Stomach smooth muscle (tissue), 2 donors: ENCODE measurements at regions not wholly inside any gene's neighbourhood (a gene's known extent, or its start where the extent isn't known, plus 50 kb on each side); places are given as distances from the start of the nearest gene placed in this dataset.
A peak's percentile ranks its signal among the peaks of the same experiment; 100 is the strongest.

Experiments
- H3K27ac ChIP-seq: one replicate; pipeline ENCODE4 v1.7.0; 2013; ENCODE audit warnings: mild to moderate bottlenecking, low read length, inconsistent platforms
- H3K27me3 ChIP-seq, 2 donors: one replicate each; pipeline ENCODE4 v1.7.0; 2013; ENCODE audit warnings: low read length in 2 of 2; ENCODE audit not compliant: insufficient read depth in 2 of 2, control insufficient read depth in 1 of 2
- H3K36me3 ChIP-seq, 2 donors: one replicate each; pipeline ENCODE4 v1.7.0; 2013; ENCODE audit warnings: low read length in 2 of 2; ENCODE audit not compliant: control insufficient read depth in 2 of 2, insufficient read depth in 2 of 2
- H3K4me1 ChIP-seq: one replicate; pipeline ENCODE4 v1.7.0; 2013; ENCODE audit warnings: low read length; ENCODE audit not compliant: control insufficient read depth, insufficient read depth
- H3K4me3 ChIP-seq, 2 donors: one replicate each; pipeline ENCODE4 v1.7.0; 2013; ENCODE audit warnings: low read length in 2 of 2
- H3K9ac ChIP-seq, 2 donors: one replicate each; pipeline ENCODE4 v1.7.0; 2013; ENCODE audit warnings: low read length in 2 of 2, mild to moderate bottlenecking in 1 of 2
- H3K9me3 ChIP-seq, 2 donors: one replicate each; pipeline ENCODE4 v1.7.0; 2013; ENCODE audit warnings: low read length in 2 of 2; ENCODE audit not compliant: control insufficient read depth in 2 of 2
- donor health status: healthy.
- donor health status: Pancreatic carcinoma.

- no peaks in the 10 kb centered on the region for H3K9me3 ChIP-seq
- H3K4me1 ChIP-seq = no peaks in the 10 kb centered on the region
- no peak overlapping the region for H3K9ac ChIP-seq
- no peaks in the 10 kb centered on the region for H3K27me3 ChIP-seq
- no peak overlapping the region for H3K27ac ChIP-seq
- H3K4me3 ChIP-seq = no peak overlapping the region
- H3K36me3 ChIP-seq = no peaks in the 10 kb centered on the region
Observed at GRCh38 chr21:28769683-28770082, 223.0 kb downstream of the LTN1 start.

GRCh38 chr21:28768753-28769152 lies 223.9 kb downstream of the LTN1 start:
- no peaks in the 10 kb centered on the region for H3K36me3 ChIP-seq
- no peak overlapping the region for H3K9ac ChIP-seq
- H3K9me3 ChIP-seq = no peaks in the 10 kb centered on the region
- H3K27me3 ChIP-seq = no peaks in the 10 kb centered on the region
- no peak overlapping the region for H3K27ac ChIP-seq
- H3K4me1 ChIP-seq = no peaks in the 10 kb centered on the region
- H3K4me3 ChIP-seq = no peak overlapping the region

DNA sequence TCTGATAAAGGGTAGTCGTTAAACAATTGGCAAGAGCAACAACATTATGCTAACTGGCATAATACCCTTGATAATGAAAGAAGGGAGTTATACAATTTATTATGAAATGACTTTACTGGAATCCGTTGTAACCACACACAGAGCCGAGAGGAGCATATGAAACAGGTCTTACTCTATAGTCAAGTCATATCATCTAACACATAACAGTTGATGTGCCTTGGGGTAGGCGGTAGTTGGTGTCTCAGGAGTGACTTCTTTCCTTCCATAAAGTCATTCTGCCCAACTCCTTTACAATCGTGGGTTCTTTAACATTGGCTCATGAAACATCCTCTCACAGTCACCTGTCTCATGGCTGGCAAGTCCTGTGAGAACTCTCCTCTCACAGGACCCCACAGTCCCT lies 225.2 kb downstream of the LTN1 start:
- Histone ChIP-seq H3K4me1 (no peaks in the 10 kb centered on the region), H3K9me3 (no peaks in the 10 kb centered on the region)

GRCh38 chr21:28763809-28764418 lies 228.8 kb downstream of the LTN1 start:
- no peak overlapping the region for H3K27ac ChIP-seq
- no peaks in the 10 kb centered on the region for H3K4me1 ChIP-seq

More for the DNA sequence above, 225.2 kb downstream of the LTN1 start:
- H3K27me3 ChIP-seq = no peaks in the 10 kb centered on the region
- no peak overlapping the region for H3K9ac ChIP-seq
- H3K36me3 ChIP-seq = no peaks in the 10 kb centered on the region
- no peak overlapping the region for H3K27ac ChIP-seq
- H3K4me3 ChIP-seq = no peak overlapping the region

GRCh38 chr21:28762357-28762735 lies 230.3 kb downstream of the LTN1 start:
- Histone ChIP-seq H3K9me3 (no peaks in the 10 kb centered on the region), H3K27ac (no peak overlapping the region), H3K36me3 (no peaks in the 10 kb centered on the region), H3K4me3 (no peak overlapping the region), H3K9ac (no peak overlapping the region), H3K4me1 (no peaks in the 10 kb centered on the region), H3K27me3 (no peaks in the 10 kb centered on the region)

More at GRCh38 chr21:28763809-28764418, 228.8 kb downstream of the LTN1 start:
- Histone ChIP-seq H3K4me3 (no peak overlapping the region), H3K9me3 (no peaks in the 10 kb centered on the region), H3K27me3 (no peaks in the 10 kb centered on the region), H3K36me3 (no peaks in the 10 kb centered on the region), H3K9ac (no peak overlapping the region)

DNA sequence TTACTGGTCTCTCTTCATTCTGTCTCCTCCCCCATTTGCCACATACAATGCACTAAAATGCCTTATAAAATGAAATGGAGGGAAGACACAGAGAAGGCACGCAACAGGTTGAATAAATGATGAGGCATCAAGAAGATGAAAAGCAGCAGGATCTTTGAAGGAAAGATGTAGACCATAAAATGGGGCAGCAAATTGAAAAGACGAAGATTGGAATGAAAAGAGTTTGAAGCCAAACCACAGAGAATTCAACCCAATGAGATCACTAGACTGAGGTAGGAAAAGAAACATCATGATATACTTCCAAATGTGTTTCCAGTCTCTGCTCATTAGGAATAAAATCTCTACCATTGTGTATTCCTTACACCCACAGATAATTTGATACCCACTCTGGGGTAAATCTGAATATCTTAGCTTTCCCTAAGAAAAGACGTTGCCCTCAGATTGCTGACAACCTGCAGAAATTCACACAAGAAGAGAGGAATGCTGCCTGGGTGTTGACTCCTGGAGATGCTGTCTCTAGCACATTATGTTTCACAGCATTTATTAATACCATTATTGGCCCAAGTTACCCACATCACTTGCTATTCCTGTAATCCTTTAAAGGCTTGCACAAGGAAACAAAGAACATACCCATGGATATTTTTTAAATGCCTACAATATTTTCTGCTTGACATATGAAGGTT lies 230.9 kb downstream of the LTN1 start:
- Histone ChIP-seq H3K4me1 (no peaks in the 10 kb centered on the region), H3K4me3 (no peak overlapping the region), H3K9ac (no peak overlapping the region), H3K36me3 (no peaks in the 10 kb centered on the region), H3K27me3 (no peaks in the 10 kb centered on the region), H3K27ac (no peak overlapping the region), H3K9me3 (no peaks in the 10 kb centered on the region)

GRCh38 chr21:28758883-28759242 lies 233.8 kb downstream of the LTN1 start:
- Histone ChIP-seq H3K4me3 (no peak overlapping the region), H3K27ac (no peak overlapping the region), H3K36me3 (no peaks in the 10 kb centered on the region), H3K27me3 (no peaks in the 10 kb centered on the region), H3K4me1 (peaks cover 10% of the 10 kb centered on the region), H3K9me3 (no peaks in the 10 kb centered on the region), H3K9ac (no peak overlapping the region)

GRCh38 chr21:28758042-28758882 lies 234.4 kb downstream of the LTN1 start:
- peaks cover 10% of the 10 kb centered on the region for H3K4me1 ChIP-seq
- no peaks in the 10 kb centered on the region for H3K27me3 ChIP-seq
- no peak overlapping the region for H3K9ac ChIP-seq
- H3K4me3 ChIP-seq = no peak overlapping the region
- H3K27ac ChIP-seq = no peak overlapping the region
- no peaks in the 10 kb centered on the region for H3K36me3 ChIP-seq
- H3K9me3 ChIP-seq = no peaks in the 10 kb centered on the region

GRCh38 chr21:28754862-28755261 lies 237.8 kb downstream of the LTN1 start:
- Histone ChIP-seq H3K9me3 (no peaks in the 10 kb centered on the region), H3K4me1 (peaks cover 10% of the 10 kb centered on the region), H3K9ac (peak overlapping the region in 1 of 2 donors; percentile 55), H3K4me3 (no peak overlapping the region), H3K27me3 (no peaks in the 10 kb centered on the region), H3K36me3 (no peaks in the 10 kb centered on the region), H3K27ac (peak overlapping the region; percentile 76)

- Histone ChIP-seq H3K9me3 (no peaks in the 10 kb centered on the region), H3K4me3 (peak overlapping the region; percentile 9 to 30), H3K36me3 (no peaks in the 10 kb centered on the region), H3K9ac (no peak overlapping the region), H3K27ac (peak overlapping the region; percentile 62), H3K4me1 (peaks cover 10% of the 10 kb centered on the region), H3K27me3 (no peaks in the 10 kb centered on the region)
Observed at GRCh38 chr21:28754127-28754611, 238.5 kb downstream of the LTN1 start.
